Hepatocyte (in vitro differentiated cells): ENCODE measurements at regions not wholly inside any gene's neighbourhood (a gene's known extent, or its start where the extent isn't known, plus 50 kb on each side); places are given as distances from the start of the nearest gene placed in this dataset.

Experiments used
- DNase-seq: peaks from one replicate; pipeline ENCODE4 v3.0.0-alpha.2; 2016; ENCODE audit warnings: low spot score
- H2AFZ ChIP-seq: fragments of 200-600 bp; sonication (generic); 2 replicates; pipeline ENCODE4 v1.6.0; 2016; ENCODE audit warnings: antibody characterized with exemption, mild to moderate bottlenecking
- H3K27ac ChIP-seq: fragments of 200-600 bp; sonication (generic); 2 replicates; pipeline ENCODE4 v1.5.1; 2016; ENCODE audit warnings: mild to moderate bottlenecking
- H3K27me3 ChIP-seq: fragments of 200-600 bp; sonication (generic); 2 replicates; pipeline ENCODE4 v1.6.1; 2016
- H3K36me3 ChIP-seq: fragments of 200-600 bp; sonication (generic); replicated peaks from 2 replicates; pipeline ENCODE4 v1.5.1; 2016; ENCODE audit warnings: low read depth; ENCODE audit not compliant: insufficient read depth
- H3K4me1 ChIP-seq: fragments of 200-600 bp; sonication (generic); 2 replicates; pipeline ENCODE4 v1.5.1; 2016; ENCODE audit warnings: mild to moderate bottlenecking, moderate library complexity; ENCODE audit not compliant: insufficient read depth
- H3K4me2 ChIP-seq: fragments of 200-600 bp; sonication (generic); 2 replicates; pipeline ENCODE4 v1.6.0; 2016
- H3K4me3 ChIP-seq: fragments of 200-600 bp; sonication (generic); 2 replicates; pipeline ENCODE4 v1.5.1; 2016; ENCODE audit warnings: mild to moderate bottlenecking
- H3K79me2 ChIP-seq: fragments of 200-600 bp; sonication (generic); 2 replicates; pipeline ENCODE4 v1.6.0; 2017; ENCODE audit warnings: mild to moderate bottlenecking
- H3K9me2 ChIP-seq: fragments of 200-600 bp; sonication (generic); replicated peaks from 2 replicates; pipeline ENCODE4 v1.6.0; 2017; ENCODE audit warnings: mild to moderate bottlenecking; ENCODE audit not compliant: insufficient read depth
- H3K9me3 ChIP-seq: fragments of 200-600 bp; sonication (generic); 2 replicates; pipeline ENCODE4 v1.5.1; 2016; ENCODE audit warnings: low read depth, mild to moderate bottlenecking
- H4K20me1 ChIP-seq: fragments of 200-600 bp; sonication (generic); 2 replicates; pipeline ENCODE4 v1.6.0; 2016; ENCODE audit warnings: mild to moderate bottlenecking; ENCODE audit not compliant: insufficient read depth, poor library complexity, severe bottlenecking
- CTCF ChIP-seq: fragments of 200-600 bp; sonication (generic); IDR thresholded peaks from 2 replicates; pipeline ENCODE4 v1.5.1; 2016; ENCODE audit warnings: antibody characterized with exemption, mild to moderate bottlenecking; ENCODE audit not compliant: poor library complexity
- EZH2 ChIP-seq: fragments of 200-600 bp; sonication (generic); IDR thresholded peaks from 2 replicates; pipeline ENCODE4 v1.6.1; 2016; ENCODE audit warnings: antibody characterized with exemption, mild to moderate bottlenecking, borderline replicate concordance
- EZH2phosphoT487 ChIP-seq: fragments of 200-600 bp; sonication (generic); IDR thresholded peaks from one replicate; pipeline ENCODE4 v1.6.1; 2018; ENCODE audit warnings: antibody characterized with exemption, mild to moderate bottlenecking, low read depth, moderate library complexity; ENCODE audit not compliant: unreplicated experiment, severe bottlenecking
- WGBS: methylation state at CpG from one replicate; pipeline ENCODE4 v1.1.6; 2016; ENCODE audit warnings: low lambda C conversion rate; ENCODE audit errors: missing lambda C conversion rate; 5-methylcytosine and 5-hydroxymethylcytosine counted together

GRCh38 chr6:15824811-15825210 is 162.0 kb upstream of the DTNBP1 start:
- H3K9me2 ChIP-seq, result no peaks in the 10 kb centered on the region
- DNase-seq, result no peak
- no peaks in the 10 kb centered on the region for H3K9me3 ChIP-seq
- H3K79me2 ChIP-seq, result no peaks in the 10 kb centered on the region
- no peaks in the 10 kb centered on the region for H3K27me3 ChIP-seq
- no peak overlapping the region for H3K4me2 ChIP-seq
- no peak overlapping the region for H3K4me3 ChIP-seq
- 84% methylated on average over 5 of the region's 5 CpGs for WGBS
- H2AFZ ChIP-seq, result no peak overlapping the region
- no peaks in the 10 kb centered on the region for H3K4me1 ChIP-seq
- no peaks in the 10 kb centered on the region for H3K36me3 ChIP-seq
- H3K27ac ChIP-seq, result no peak overlapping the region
- no peaks in the 10 kb centered on the region for H4K20me1 ChIP-seq
- TF ChIP-seq EZH2, result no peak
- no peak for TF ChIP-seq EZH2phosphoT487
- TF ChIP-seq CTCF, result no peak

- Histone ChIP-seq H3K79me2 (no peaks in the 10 kb centered on the region), H3K9me3 (no peaks in the 10 kb centered on the region), H2AFZ (no peak overlapping the region), H3K4me1 (no peaks in the 10 kb centered on the region), H3K36me3 (no peaks in the 10 kb centered on the region), H3K9me2 (no peaks in the 10 kb centered on the region), H3K27ac (no peak overlapping the region), H3K27me3 (no peaks in the 10 kb centered on the region), H3K4me2 (no peak overlapping the region), H4K20me1 (no peaks in the 10 kb centered on the region), H3K4me3 (no peak overlapping the region)
- TF ChIP-seq EZH2phosphoT487 (no peak), CTCF (no peak), EZH2 (no peak)
- 87% methylated on average over 2 of the region's 2 CpGs for WGBS
- no peak for DNase-seq
Measured at GRCh38 chr6:15823838-15824414, 161.1 kb upstream of the DTNBP1 start.

GRCh38 chr6:15822835-15823234 is 160.0 kb upstream of the DTNBP1 start:
- WGBS, result 72% methylated on average over 1 of the region's 1 CpG
- Histone ChIP-seq H3K27ac (no peak overlapping the region), H3K79me2 (no peaks in the 10 kb centered on the region), H3K27me3 (no peaks in the 10 kb centered on the region), H3K4me1 (no peaks in the 10 kb centered on the region), H4K20me1 (no peaks in the 10 kb centered on the region), H3K4me3 (no peak overlapping the region), H3K9me2 (no peaks in the 10 kb centered on the region), H2AFZ (no peak overlapping the region), H3K36me3 (no peaks in the 10 kb centered on the region), H3K4me2 (no peak overlapping the region), H3K9me3 (no peaks in the 10 kb centered on the region)
- DNase-seq, result no peak
- TF ChIP-seq CTCF (no peak), EZH2 (no peak)

GRCh38 chr6:15819841-15820240 is 157.0 kb upstream of the DTNBP1 start:
- Histone ChIP-seq H3K79me2 (no peaks in the 10 kb centered on the region), H3K9me3 (no peaks in the 10 kb centered on the region), H3K27me3 (no peaks in the 10 kb centered on the region), H3K9me2 (no peaks in the 10 kb centered on the region), H2AFZ (no peak overlapping the region), H3K36me3 (no peaks in the 10 kb centered on the region), H3K4me2 (no peak overlapping the region), H3K4me1 (no peaks in the 10 kb centered on the region), H3K4me3 (no peak overlapping the region), H3K27ac (no peak overlapping the region), H4K20me1 (no peaks in the 10 kb centered on the region)
- WGBS, result 90% methylated on average over 7 of the region's 7 CpGs
- no peak for DNase-seq
- TF ChIP-seq EZH2 (no peak), CTCF (no peak), EZH2phosphoT487 (no peak)
